HK-2 (cell line): ENCODE measurements at regions not wholly inside any gene's neighbourhood (a gene's known extent, or its start where the extent isn't known, plus 50 kb on each side); places are given as distances from the start of the nearest gene placed in this dataset.

Experiments
- DNase-seq: peaks from one replicate; pipeline ENCODE4 v3.0.0-alpha.2; 2018; ENCODE audit not compliant: unreplicated experiment

GRCh38 chr1:219801156-219801820 is 127.1 kb downstream of the SLC30A10 start:
- DNase-seq: no peak

- no peak for DNase-seq
Measured at GRCh38 chr1:219798283-219799030, 129.9 kb downstream of the SLC30A10 start.

- DNase-seq: no peak
Measured at GRCh38 chr1:219797683-219798082, 130.7 kb downstream of the SLC30A10 start.

GRCh38 chr1:219797009-219797408 is 131.3 kb downstream of the SLC30A10 start:
- no peak for DNase-seq

- DNase-seq: no peak
Measured at GRCh38 chr1:219795363-219795917, 132.9 kb downstream of the SLC30A10 start.

GRCh38 chr1:219794085-219794743 is 134.1 kb downstream of the SLC30A10 start:
- DNase-seq: no peak

- DNase-seq: no peak
Measured at GRCh38 chr1:219792337-219793021, 135.9 kb downstream of the SLC30A10 start.

- DNase-seq: no peak
Measured at GRCh38 chr1:219791766-219792165, 136.6 kb downstream of the SLC30A10 start.

- no peak for DNase-seq
Measured at GRCh38 chr1:219790834-219791615, 137.3 kb downstream of the SLC30A10 start.

GRCh38 chr1:219788700-219789099 is 139.7 kb downstream of the SLC30A10 start:
- no peak for DNase-seq

- DNase-seq: no peak
Measured at GRCh38 chr1:219788091-219788490, 140.3 kb downstream of the SLC30A10 start.

GRCh38 chr1:219784660-219785381 is 143.5 kb downstream of the SLC30A10 start:
- no peak for DNase-seq

GRCh38 chr1:219783605-219784235 is 144.6 kb downstream of the SLC30A10 start:
- no peak for DNase-seq

- DNase-seq: no peak
Measured at GRCh38 chr1:219782929-219783328, 145.4 kb downstream of the SLC30A10 start.

- no peak for DNase-seq
Measured at GRCh38 chr1:219782311-219782710, 146.0 kb downstream of the SLC30A10 start.

- no peak for DNase-seq
Measured at GRCh38 chr1:219781491-219781890, 146.9 kb downstream of the SLC30A10 start.

GRCh38 chr1:219778793-219779369 is 149.5 kb downstream of the SLC30A10 start:
- no peak for DNase-seq

- DNase-seq: no peak
Measured at GRCh38 chr1:219778110-219778509, 150.2 kb downstream of the SLC30A10 start.

GRCh38 chr1:219774386-219774785 is 154.0 kb downstream of the SLC30A10 start:
- no peak for DNase-seq

GRCh38 chr1:219773775-219774174 is 154.6 kb downstream of the SLC30A10 start:
- DNase-seq: no peak
